Ovary (tissue), 7 donors: ENCODE measurements at regions not wholly inside any gene's neighbourhood (a gene's known extent, or its start where the extent isn't known, plus 50 kb on each side); places are given as distances from the start of the nearest gene placed in this dataset.

Experiments
- DNase-seq, 5 donors: peaks; one replicate each; pipeline ENCODE4 v3.0.0-alpha.2; 2019 to 2020
- H3K27ac ChIP-seq, 2 donors: fragments of 200-600 bp; one replicate each; pipeline versions ENCODE4 v1.5.1 to v1.8.0; 2019 to 2022
- H3K27me3 ChIP-seq: fragments of 200-600 bp; one replicate; pipeline ENCODE4 v1.8.0; 2022
- H3K36me3 ChIP-seq: fragments of 200-600 bp; sonication (generic); one replicate; pipeline ENCODE4 v1.5.1; 2019
- H3K4me1 ChIP-seq: one replicate; pipeline ENCODE4 v1.8.1; 2013; ENCODE audit warnings: mild to moderate bottlenecking, moderate library complexity; ENCODE audit not compliant: insufficient read depth
- H3K4me3 ChIP-seq: fragments of 200-600 bp; sonication (generic); one replicate; pipeline ENCODE4 v1.5.1; 2017
- H3K9me3 ChIP-seq, 2 donors: fragments of 200-600 bp in 1 of 2; sonication (generic) in 1 of 2; one replicate each; pipeline versions ENCODE4 v1.5.1 to v1.8.1; 2013 to 2019; ENCODE audit warnings: mild to moderate bottlenecking in 1 of 2, moderate library complexity in 1 of 2
- CTCF ChIP-seq, 3 donors: fragments of 450-650 bp in 2 of 3; fragments of 200-600 bp in 1 of 3; IDR thresholded peaks; one replicate each; pipeline versions ENCODE4 v1.5.1 to v1.8.0; 2016 to 2022; ENCODE audit warnings: antibody characterized with exemption in 3 of 3, mild to moderate bottlenecking in 1 of 3
- EP300 ChIP-seq: sonication (generic); formaldehyde crosslinking; IDR thresholded peaks from one replicate; pipeline ENCODE4 v1.6.1; 2017; ENCODE audit warnings: antibody characterized with exemption
- POLR2A ChIP-seq: fragments of 450-650 bp; IDR thresholded peaks from one replicate; pipeline ENCODE4 v1.6.1; 2017; ENCODE audit warnings: antibody characterized with exemption, mild to moderate bottlenecking, moderate library complexity
- WGBS, 3 donors: extraction: QIAGEN DNeasy Blood & Tissue Kit in 1 of 3; methylation state at CpG; one replicate each; pipeline versions ENCODE4 v1.1.5 to v1.1.7; 2013 to 2017; 5-methylcytosine and 5-hydroxymethylcytosine counted together
- intact Hi-C, 4 donors: fragments of 100-400 bp; cut with DNase I; formaldehyde crosslinking; loops; one replicate each; pipeline versions ENCODE4 v1.11.0 to v1.15.1; 2022 to 2023
- donor health status: DM: no; HTN: no; CAD: no; lungs with moderate emphysema.
- donor health status: DM: no; HTN: no; CAD: no.
- donor health status: Bipolar disorder and iron deficiency.
- donor health status: DM: no; HTN: no; CAD: no.
- donor health status: DM: yes; HTN: yes; CAD: no.

DNA sequence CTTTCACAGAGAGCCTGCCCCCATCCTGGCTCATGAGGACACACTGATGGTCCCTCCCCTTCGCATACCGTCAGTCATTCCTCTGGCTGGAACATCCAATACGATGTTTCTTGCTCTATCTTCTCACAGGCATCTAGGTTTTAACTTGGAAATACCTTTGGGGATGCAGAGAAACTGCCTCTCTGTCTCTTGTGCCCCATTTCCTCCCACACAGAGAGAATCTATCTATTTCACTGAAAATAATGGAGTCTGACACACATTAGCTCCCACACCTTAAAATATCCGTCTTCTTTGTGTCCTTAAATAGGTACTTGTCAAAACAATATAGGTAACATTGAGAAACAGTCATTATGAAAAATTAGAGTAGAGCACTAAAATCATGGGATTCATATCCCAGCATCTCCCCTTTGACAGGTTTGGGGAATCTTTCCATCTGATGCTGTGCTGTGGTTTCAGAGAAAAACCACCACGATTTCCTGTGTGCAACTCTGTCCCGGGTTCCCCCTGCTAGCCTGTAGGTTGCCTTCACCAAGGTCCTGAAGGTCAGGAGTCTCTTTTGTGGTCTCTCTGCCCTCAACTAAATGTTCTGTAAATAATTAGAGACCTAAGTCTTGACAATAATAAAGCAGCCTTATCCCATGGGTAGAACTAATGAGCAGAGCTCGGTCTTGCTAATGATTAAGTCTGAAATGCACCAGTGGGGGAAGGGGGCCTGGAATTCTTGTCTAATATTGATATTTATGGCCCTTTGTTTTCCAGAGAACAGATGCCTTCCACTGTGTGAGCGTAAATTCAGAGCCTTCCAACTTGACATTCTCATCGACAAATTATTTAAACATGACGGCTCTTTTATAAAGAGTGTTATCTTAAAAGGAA, 371.0 kb downstream of the ICE1 start:
- Histone ChIP-seq H3K9me3 (no peaks in the 10 kb centered on the region), H3K36me3 (no peaks in the 10 kb centered on the region), H3K4me3 (no peak overlapping the region), H3K4me1 (no peaks in the 10 kb centered on the region), H3K27ac (no peak overlapping the region), H3K27me3 (no peaks in the 10 kb centered on the region)
- intact Hi-C loops, result no loop called here
- no peak for TF ChIP-seq POLR2A
- TF ChIP-seq CTCF (IDR thresholded peaks at IDR 0.05), result no peak
- no peak for TF ChIP-seq EP300
- WGBS, 3 donors, result 58 to 66% (median 64%) methylated on average over 10 of the region's 10 CpGs
- DNase-seq, result no peak

DNA sequence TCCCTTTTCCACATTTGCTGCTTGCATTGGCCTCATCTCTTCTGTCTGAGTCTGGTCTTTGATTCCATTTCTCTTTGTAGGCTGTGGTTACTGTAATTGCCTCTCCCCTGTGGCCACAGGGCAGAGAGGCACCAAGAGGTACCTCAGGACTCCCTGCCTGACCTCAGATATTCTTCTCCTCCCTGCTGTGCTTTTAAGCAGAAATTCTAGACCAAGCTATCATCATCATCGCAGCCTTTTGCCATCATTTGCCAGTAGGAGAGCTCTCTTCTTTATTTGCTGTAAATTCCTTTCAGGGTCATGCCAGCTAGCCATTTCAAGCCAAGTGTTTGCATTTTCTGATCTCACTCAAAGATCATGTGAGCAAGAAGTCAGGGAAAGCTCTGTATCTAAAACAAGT, 369.6 kb downstream of the ICE1 start:
- H3K27me3 ChIP-seq, result no peaks in the 10 kb centered on the region
- H3K4me1 ChIP-seq, result no peaks in the 10 kb centered on the region
- WGBS, 3 donors, result 83 to 93% (median 85%) methylated on average over 1 of the region's 1 CpG
- H3K36me3 ChIP-seq, result no peaks in the 10 kb centered on the region
- TF ChIP-seq POLR2A, result no peak
- TF ChIP-seq EP300, result no peak
- TF ChIP-seq CTCF (IDR thresholded peaks at IDR 0.05), result no peak
- H3K4me3 ChIP-seq, result no peak overlapping the region
- H3K9me3 ChIP-seq, result no peaks in the 10 kb centered on the region
- intact Hi-C loops, result no loop called here
- DNase-seq, result no peak
- no peak overlapping the region for H3K27ac ChIP-seq

GRCh38 chr5:5788793-5789192, 366.3 kb downstream of the ICE1 start:
- no peak overlapping the region for H3K27ac ChIP-seq
- H3K36me3 ChIP-seq, result no peaks in the 10 kb centered on the region
- no peak for TF ChIP-seq POLR2A
- TF ChIP-seq EP300, result no peak
- TF ChIP-seq CTCF (IDR thresholded peaks at IDR 0.05), result no peak
- no peaks in the 10 kb centered on the region for H3K27me3 ChIP-seq
- intact Hi-C loops, result no loop called here
- H3K9me3 ChIP-seq, result no peaks in the 10 kb centered on the region
- H3K4me1 ChIP-seq, result no peaks in the 10 kb centered on the region
- 92 to 96% (median 93%) methylated on average over 5 of the region's 5 CpGs for WGBS, 3 donors
- no peak for DNase-seq
- H3K4me3 ChIP-seq, result no peak overlapping the region

DNA sequence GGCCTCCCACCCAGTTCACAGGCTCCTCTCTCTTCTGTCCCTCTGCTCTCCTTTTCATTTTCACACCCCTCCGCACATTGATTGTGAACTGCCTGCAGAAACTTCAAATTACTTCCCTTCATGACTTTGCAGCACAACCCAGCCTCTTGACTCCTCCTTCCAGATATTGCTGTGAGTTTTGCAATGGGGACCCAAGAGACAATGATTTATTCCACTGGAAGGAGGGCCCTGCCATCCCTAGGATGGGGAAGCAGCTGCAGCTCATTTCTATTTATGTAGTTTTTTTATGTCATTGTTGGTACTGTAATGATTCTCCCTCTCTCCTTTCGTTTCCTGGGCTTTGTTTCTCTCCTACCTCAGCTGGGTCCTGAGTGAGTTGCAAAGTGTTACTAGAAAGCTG, 364.9 kb downstream of the ICE1 start:
- Histone ChIP-seq H3K36me3 (no peaks in the 10 kb centered on the region), H3K9me3 (no peaks in the 10 kb centered on the region), H3K4me3 (no peak overlapping the region), H3K27ac (no peak overlapping the region), H3K4me1 (no peaks in the 10 kb centered on the region), H3K27me3 (no peaks in the 10 kb centered on the region)
- no peak for TF ChIP-seq EP300
- TF ChIP-seq CTCF (IDR thresholded peaks at IDR 0.05), result no peak
- no peak for DNase-seq
- intact Hi-C loops, result no loop called here
- 74 to 93% (median 85%) methylated on average over 2 of the region's 2 CpGs for WGBS, 3 donors
